ENCODE measurements at regions not wholly inside any gene's neighbourhood (a gene's known extent, or its start where the extent isn't known, plus 50 kb on each side); places are given as distances from the start of the nearest gene placed in this dataset.
A peak's percentile ranks its signal among the peaks of the same experiment; 100 is the strongest.

GRCh38 chr12:92505254-92506231, 197.2 kb upstream of the PLEKHG7 start (continued):
- TF ChIP-seq ZNF462 (CRISPR knock-in tag; IDR thresholded peaks at IDR 0.05), result no peak

- H3K4me3 Mint-ChIP-seq, result no peak overlapping the region
- H3K4me2 ChIP-seq, result no peak overlapping the region
- H3K79me2 ChIP-seq (replicated peaks; ENCODE audit: insufficient read depth), result no peaks in the 10 kb centered on the region
- H4K20me1 ChIP-seq (replicated peaks; ENCODE audit: insufficient read depth), result no peaks in the 10 kb centered on the region
- peaks cover 14% of the 10 kb centered on the region; the same call in 1 of the 2 replicates for H3K4me1 ChIP-seq (ENCODE audit: insufficient read depth)
- H3K9me2 ChIP-seq (ENCODE audit: insufficient read depth), result peaks cover 12% of the 10 kb centered on the region; the same call in 1 of the 2 replicates
- no peak overlapping the region for H3K4me3 ChIP-seq
- no peak overlapping the region for H3K27ac Mint-ChIP-seq
- H3F3A ChIP-seq (replicated peaks; ENCODE audit: low read depth), result no peaks in the 10 kb centered on the region
- no peaks in the 10 kb centered on the region for H3K36me3 ChIP-seq (ENCODE audit: insufficient read depth)
- ATAC-seq, result no peak
- peaks cover 2% of the 10 kb centered on the region for H3K27me3 Mint-ChIP-seq (ENCODE audit: insufficient read depth, low read depth, poor library complexity)
- H3K27me3 ChIP-seq (ENCODE audit: insufficient read depth), result no peaks in the 10 kb centered on the region
- H3K9me3 Mint-ChIP-seq, result no peaks in the 10 kb centered on the region; the same call in 2 of the 3 replicates
- DNase-seq (ENCODE audit: low spot score), result no peak
- H2AFZ ChIP-seq, result peak overlapping the region; percentile 49; the same call in 1 of the 2 replicates
- H3K4me1 Mint-ChIP-seq, result peaks cover 29% of the 10 kb centered on the region
- no peak overlapping the region for H3K27ac ChIP-seq (ENCODE audit: low read depth)
- no peaks in the 10 kb centered on the region for H3K36me3 Mint-ChIP-seq (ENCODE audit: low read depth)
- TF ChIP-seq REST (IDR thresholded peaks at IDR 0.05; ENCODE audit: unreplicated experiment) (no peak), ZNF114 (CRISPR knock-in tag; IDR thresholded peaks at IDR 0.05) (no peak), NANOG (IDR thresholded peaks at IDR 0.05; ENCODE audit: borderline replicate concordance) (no peak), EZH2phosphoT487 (IDR thresholded peaks at IDR 0.05; ENCODE audit: unreplicated experiment) (no peak)
Observed at GRCh38 chr12:92504594-92504981, 198.2 kb upstream of the PLEKHG7 start.

Data from GM23338 (cell line).